ENCODE measurements at regions not wholly inside any gene's neighbourhood (a gene's known extent, or its start where the extent isn't known, plus 50 kb on each side); places are given as distances from the start of the nearest gene placed in this dataset.

DNA sequence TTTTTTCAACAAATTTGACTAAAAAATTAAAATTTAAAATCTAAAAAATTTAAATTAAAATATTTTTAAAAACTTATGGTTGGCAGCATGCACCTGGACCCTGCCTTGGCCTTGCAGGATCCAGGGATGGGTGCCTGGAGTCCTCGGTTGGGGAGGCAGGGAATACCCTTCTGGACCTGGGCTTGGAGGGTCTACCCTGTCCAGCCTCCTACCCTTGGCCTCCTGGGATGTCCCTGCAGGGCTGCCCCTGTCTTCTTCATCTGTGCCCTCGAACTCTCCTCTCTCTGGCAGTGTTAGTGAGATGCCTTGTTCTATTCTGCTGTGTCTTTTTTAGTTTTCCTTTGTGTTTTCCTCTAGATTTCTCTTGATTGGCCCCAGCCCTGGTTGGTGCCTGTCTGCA, 68.9 kb upstream of the HAAO start:
- no peak for DNase-seq
- H3K9ac ChIP-seq (ENCODE audit: insufficient read depth in 1 of 2, low read length in 2 of 2), result no peak overlapping the region
- TF ChIP-seq CTCF (IDR thresholded peaks at IDR 0.05; ENCODE audit: control extremely low read depth, extremely low read depth), result no peak
- WGBS, 2 donors, result 92 to 99% methylated on average over 2 of the region's 2 CpGs
- no peak overlapping the region for H3K4me3 ChIP-seq
- H3K4me1 ChIP-seq (ENCODE audit: control insufficient read depth in 5 of 5, insufficient read depth in 5 of 5, low read length in 5 of 5), result peaks cover 0 to 10% (median under 1%) of the 10 kb centered on the region in 5 donors
- H3K27me3 ChIP-seq (ENCODE audit: control insufficient read depth in 3 of 3, insufficient read depth in 3 of 3, low read length in 2 of 3), result no peaks in the 10 kb centered on the region
- H3K9me3 ChIP-seq (ENCODE audit: control insufficient read depth in 4 of 4, insufficient read depth in 3 of 4, low read length in 3 of 4), result peaks cover 0 to 5% (median under 1%) of the 10 kb centered on the region in 4 donors
- no peak for ATAC-seq (ENCODE audit: insufficient read depth, low FRiP score)
- H3K27ac ChIP-seq (ENCODE audit: low read depth in 1 of 2, low read length in 1 of 2), result no peak overlapping the region
- H3K36me3 ChIP-seq (ENCODE audit: control insufficient read depth in 4 of 4, insufficient read depth in 4 of 4, low read length in 4 of 4), result no peaks in the 10 kb centered on the region

- WGBS, 2 donors, result 45 to 64% methylated on average over 5 of the region's 5 CpGs
- no peak overlapping the region for H3K27ac ChIP-seq (ENCODE audit: low read depth in 1 of 2, low read length in 1 of 2)
- no peak for ATAC-seq (ENCODE audit: insufficient read depth, low FRiP score)
- peaks cover 0 to 5% (median under 1%) of the 10 kb centered on the region in 4 donors for H3K9me3 ChIP-seq (ENCODE audit: control insufficient read depth in 4 of 4, insufficient read depth in 3 of 4, low read length in 3 of 4)
- H3K36me3 ChIP-seq (ENCODE audit: control insufficient read depth in 4 of 4, insufficient read depth in 4 of 4, low read length in 4 of 4), result no peaks in the 10 kb centered on the region
- no peak for TF ChIP-seq CTCF (IDR thresholded peaks at IDR 0.05; ENCODE audit: control extremely low read depth, extremely low read depth)
- H3K27me3 ChIP-seq (ENCODE audit: control insufficient read depth in 3 of 3, insufficient read depth in 3 of 3, low read length in 2 of 3), result no peaks in the 10 kb centered on the region
- no peak overlapping the region for H3K9ac ChIP-seq (ENCODE audit: insufficient read depth in 1 of 2, low read length in 2 of 2)
- peaks cover 0 to 8% (median 0%) of the 10 kb centered on the region in 5 donors for H3K4me1 ChIP-seq (ENCODE audit: control insufficient read depth in 5 of 5, insufficient read depth in 5 of 5, low read length in 5 of 5)
- DNase-seq, result peak in 2 of 3 donors; percentile 50 to 60
- H3K4me3 ChIP-seq, result no peak overlapping the region
Measured at GRCh38 chr2:42860319-42861094, 68.1 kb upstream of the HAAO start.

- no peak for ATAC-seq (ENCODE audit: insufficient read depth, low FRiP score)
- DNase-seq, result no peak
- peaks cover 0 to 8% (median 0%) of the 10 kb centered on the region in 5 donors for H3K4me1 ChIP-seq (ENCODE audit: control insufficient read depth in 5 of 5, insufficient read depth in 5 of 5, low read length in 5 of 5)
- no peaks in the 10 kb centered on the region for H3K36me3 ChIP-seq (ENCODE audit: control insufficient read depth in 4 of 4, insufficient read depth in 4 of 4, low read length in 4 of 4)
- H3K27ac ChIP-seq (ENCODE audit: low read depth in 1 of 2, low read length in 1 of 2), result no peak overlapping the region
- peaks cover 0 to 5% (median under 1%) of the 10 kb centered on the region in 4 donors for H3K9me3 ChIP-seq (ENCODE audit: control insufficient read depth in 4 of 4, insufficient read depth in 3 of 4, low read length in 3 of 4)
- no peak overlapping the region for H3K9ac ChIP-seq (ENCODE audit: insufficient read depth in 1 of 2, low read length in 2 of 2)
- H3K4me3 ChIP-seq, result no peak overlapping the region
- 32 to 35% methylated on average over 4 of the region's 4 CpGs for WGBS, 2 donors
- H3K27me3 ChIP-seq (ENCODE audit: control insufficient read depth in 3 of 3, insufficient read depth in 3 of 3, low read length in 2 of 3), result no peaks in the 10 kb centered on the region
- TF ChIP-seq CTCF (IDR thresholded peaks at IDR 0.05; ENCODE audit: control extremely low read depth, extremely low read depth), result no peak
Measured at GRCh38 chr2:42859791-42860190, 67.4 kb upstream of the HAAO start.
